ENCODE measurements at regions not wholly inside any gene's neighbourhood (a gene's known extent, or its start where the extent isn't known, plus 50 kb on each side); places are given as distances from the start of the nearest gene placed in this dataset.

DNA sequence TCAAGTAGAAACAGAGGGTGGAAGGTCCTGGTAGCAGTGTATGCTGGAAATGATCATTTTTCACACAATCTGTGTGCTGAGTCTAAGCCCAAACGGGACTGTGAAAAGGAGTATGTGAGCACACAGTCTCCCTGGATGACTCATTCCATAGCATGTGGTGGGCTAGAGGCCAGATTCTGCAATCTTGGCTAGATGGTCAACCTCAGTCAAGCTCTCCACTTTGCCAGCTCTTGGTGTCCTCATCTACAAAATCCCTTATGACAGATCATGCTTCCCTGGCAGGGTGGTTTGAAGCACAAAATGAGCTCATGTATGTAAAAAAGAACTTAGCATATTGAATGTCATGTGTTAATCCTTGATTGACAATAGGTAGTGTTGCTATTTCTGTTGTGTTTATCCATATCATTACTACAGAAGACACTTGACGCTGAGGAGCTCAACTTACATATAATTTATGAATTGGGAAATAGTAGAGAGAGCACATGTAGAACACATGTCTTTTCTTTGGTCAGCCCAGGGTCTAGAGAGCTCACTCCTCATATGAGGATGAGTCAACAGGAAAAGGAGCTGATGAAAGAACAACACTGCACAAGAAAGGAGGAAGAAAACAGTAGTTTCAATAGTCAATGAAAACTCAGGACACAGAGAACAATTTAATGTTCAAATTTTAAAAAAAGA, 517.5 kb downstream of the BCL11B start:
- Histone ChIP-seq H3K4me1 (ENCODE audit: control insufficient read depth, insufficient read depth, low read length) (no peaks in the 10 kb centered on the region), H3K4me3 (ENCODE audit: low read length) (no peak overlapping the region), H3K27ac (ENCODE audit: low read depth, low read length) (no peak overlapping the region), H3K27me3 (ENCODE audit: control insufficient read depth, insufficient read depth, low read length, poor library complexity, severe bottlenecking) (no peaks in the 10 kb centered on the region), H3K9ac (ENCODE audit: extremely low read depth, low read length, poor library complexity, severe bottlenecking) (no peak overlapping the region), H3K9me3 (ENCODE audit: control insufficient read depth, low read length) (no peaks in the 10 kb centered on the region), H3K36me3 (ENCODE audit: control insufficient read depth, insufficient read depth, low read length) (no peaks in the 10 kb centered on the region)
- peaks cover 2% of the 10 kb centered on the region for H3K27me3 Mint-ChIP-seq (ENCODE audit: insufficient read depth)
- H3K36me3 Mint-ChIP-seq (ENCODE audit: low read depth): no peaks in the 10 kb centered on the region
- H3K4me1 Mint-ChIP-seq: no peaks in the 10 kb centered on the region
- no peak overlapping the region for H3K4me3 Mint-ChIP-seq
- peaks cover 11% of the 10 kb centered on the region for H3K9me3 Mint-ChIP-seq
- WGBS, 2 experiments (ENCODE audit: insufficient coverage in 1 of 2, insufficient read length in 1 of 2): 88 to 92% methylated on average over 1 of the region's 2 CpGs
- TF ChIP-seq, protein P1, sequence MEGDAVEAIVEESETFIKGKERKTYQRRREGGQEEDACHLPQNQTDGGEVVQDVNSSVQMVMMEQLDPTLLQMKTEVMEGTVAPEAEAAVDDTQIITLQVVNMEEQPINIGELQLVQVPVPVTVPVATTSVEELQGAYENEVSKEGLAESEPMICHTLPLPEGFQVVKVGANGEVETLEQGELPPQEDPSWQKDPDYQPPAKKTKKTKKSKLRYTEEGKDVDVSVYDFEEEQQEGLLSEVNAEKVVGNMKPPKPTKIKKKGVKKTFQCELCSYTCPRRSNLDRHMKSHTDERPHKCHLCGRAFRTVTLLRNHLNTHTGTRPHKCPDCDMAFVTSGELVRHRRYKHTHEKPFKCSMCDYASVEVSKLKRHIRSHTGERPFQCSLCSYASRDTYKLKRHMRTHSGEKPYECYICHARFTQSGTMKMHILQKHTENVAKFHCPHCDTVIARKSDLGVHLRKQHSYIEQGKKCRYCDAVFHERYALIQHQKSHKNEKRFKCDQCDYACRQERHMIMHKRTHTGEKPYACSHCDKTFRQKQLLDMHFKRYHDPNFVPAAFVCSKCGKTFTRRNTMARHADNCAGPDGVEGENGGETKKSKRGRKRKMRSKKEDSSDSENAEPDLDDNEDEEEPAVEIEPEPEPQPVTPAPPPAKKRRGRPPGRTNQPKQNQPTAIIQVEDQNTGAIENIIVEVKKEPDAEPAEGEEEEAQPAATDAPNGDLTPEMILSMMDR (conservative IDR thresholded peaks at IDR 0.05): no peak
- DNase-seq: no peak
- no peak overlapping the region for H3K27ac Mint-ChIP-seq

DNA sequence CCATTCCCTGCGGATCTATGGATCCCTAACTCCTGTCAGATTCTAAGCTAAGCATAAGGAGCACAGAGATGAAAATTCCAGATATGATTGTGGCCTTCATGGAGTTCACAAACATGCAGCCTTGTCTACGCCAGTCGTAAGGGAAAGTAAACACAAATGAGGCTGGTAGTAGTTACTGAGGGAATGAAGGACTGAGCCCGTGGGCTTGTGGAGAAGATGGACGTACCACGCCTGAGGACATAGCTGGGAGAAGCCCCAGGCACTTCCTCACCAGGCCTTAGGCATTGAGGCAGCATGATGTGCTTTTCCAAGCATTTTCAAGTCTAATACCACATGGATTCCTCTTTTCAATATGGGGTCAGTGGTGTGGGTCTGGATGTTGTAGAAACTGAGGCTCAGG, 515.2 kb downstream of the BCL11B start:
- Mint-ChIP-seq H3K27ac (no peak overlapping the region), H3K4me1 (no peaks in the 10 kb centered on the region), H3K9me3 (peaks cover 11% of the 10 kb centered on the region), H3K4me3 (no peak overlapping the region), H3K27me3 (ENCODE audit: insufficient read depth) (peaks cover 2% of the 10 kb centered on the region), H3K36me3 (ENCODE audit: low read depth) (no peaks in the 10 kb centered on the region)
- H3K4me1 ChIP-seq (ENCODE audit: control insufficient read depth, insufficient read depth, low read length): no peaks in the 10 kb centered on the region
- no peaks in the 10 kb centered on the region for H3K27me3 ChIP-seq (ENCODE audit: control insufficient read depth, insufficient read depth, low read length, poor library complexity, severe bottlenecking)
- no peak overlapping the region for H3K9ac ChIP-seq (ENCODE audit: extremely low read depth, low read length, poor library complexity, severe bottlenecking)
- no peaks in the 10 kb centered on the region for H3K36me3 ChIP-seq (ENCODE audit: control insufficient read depth, insufficient read depth, low read length)
- H3K4me3 ChIP-seq (ENCODE audit: low read length): no peak overlapping the region
- TF ChIP-seq, protein P1 (conservative IDR thresholded peaks at IDR 0.05): no peak
- H3K9me3 ChIP-seq (ENCODE audit: control insufficient read depth, low read length): no peaks in the 10 kb centered on the region
- DNase-seq: no peak
- no peak overlapping the region for H3K27ac ChIP-seq (ENCODE audit: low read depth, low read length)
- WGBS, 2 experiments (ENCODE audit: insufficient coverage in 1 of 2, insufficient read length in 1 of 2): 91 to 98% methylated on average over 6 of the region's 6 CpGs

DNA sequence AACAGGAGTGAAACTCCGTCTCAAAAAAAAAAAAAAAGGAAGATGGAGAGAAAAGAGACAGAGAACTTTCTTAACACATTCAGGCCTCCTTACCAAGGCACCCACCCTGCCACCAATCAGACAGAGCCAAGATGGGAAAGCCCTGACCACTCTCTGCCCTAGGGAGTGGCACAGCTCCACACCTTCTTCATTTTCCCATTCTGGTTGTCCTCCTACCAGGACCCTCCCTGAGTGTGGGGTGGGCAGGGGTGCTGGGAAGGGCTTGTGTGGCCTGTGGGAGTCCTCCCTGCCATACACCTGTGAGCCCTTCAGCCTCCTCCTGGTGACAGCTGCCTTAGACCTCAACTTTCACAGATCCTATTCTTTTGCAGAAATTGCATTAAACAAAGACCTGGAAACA, 513.6 kb downstream of the BCL11B start:
- no peak for DNase-seq

More for the DNA sequence above, 513.6 kb downstream of the BCL11B start:
- H3K4me1 ChIP-seq (ENCODE audit: control insufficient read depth, insufficient read depth, low read length): no peaks in the 10 kb centered on the region
- H3K27me3 ChIP-seq (ENCODE audit: control insufficient read depth, insufficient read depth, low read length, poor library complexity, severe bottlenecking): no peaks in the 10 kb centered on the region
- no peaks in the 10 kb centered on the region for H3K9me3 ChIP-seq (ENCODE audit: control insufficient read depth, low read length)
- no peaks in the 10 kb centered on the region for H3K36me3 Mint-ChIP-seq (ENCODE audit: low read depth)
- H3K27me3 Mint-ChIP-seq (ENCODE audit: insufficient read depth): no peaks in the 10 kb centered on the region
- no peaks in the 10 kb centered on the region for H3K4me1 Mint-ChIP-seq
- WGBS, 2 experiments (ENCODE audit: insufficient coverage in 1 of 2, insufficient read length in 1 of 2): 86% methylated on average over 1 of the region's 1 CpG; no CpG with 5 or more reads in 1 of the 2 experiments
- no peak overlapping the region for H3K9ac ChIP-seq (ENCODE audit: extremely low read depth, low read length, poor library complexity, severe bottlenecking)
- no peak overlapping the region for H3K27ac Mint-ChIP-seq
- H3K36me3 ChIP-seq (ENCODE audit: control insufficient read depth, insufficient read depth, low read length): no peaks in the 10 kb centered on the region
- H3K9me3 Mint-ChIP-seq: peaks cover 21% of the 10 kb centered on the region
- no peak overlapping the region for H3K27ac ChIP-seq (ENCODE audit: low read depth, low read length)
- no peak overlapping the region for H3K4me3 ChIP-seq (ENCODE audit: low read length)
- TF ChIP-seq, protein P1 (conservative IDR thresholded peaks at IDR 0.05): no peak
- H3K4me3 Mint-ChIP-seq: no peak overlapping the region

All from endodermal cell (in vitro differentiated cells).